PC-3 (cell line): ENCODE measurements at regions not wholly inside any gene's neighbourhood (a gene's known extent, or its start where the extent isn't known, plus 50 kb on each side); places are given as distances from the start of the nearest gene placed in this dataset.

Experiments
- ATAC-seq: fragments of 200-7000 bp; cut with Tn5 transposase; 2 replicates; pipeline ENCODE4 v1.9.1; 2020; ENCODE audit warnings: mild to moderate bottlenecking, moderate library complexity
- BruUV-seq: library from RNA; stranded (reverse); fragments of 400-500 nt; replicated peaks from 2 replicates; lab custom pipeline; 2021; lab: Mats Ljungman, UMichigan
- CTCF ChIA-PET: fragments of 300-600 bp; sonication (Branson Sonifier 250); formaldehyde crosslinking; loops from one replicate; lab custom pipeline; 2022; ENCODE audit warnings: antibody characterized with exemption; lab: Charles Lee
- POLR2A ChIA-PET: fragments of 300-600 bp; sonication (Branson Sonifier 250); formaldehyde crosslinking; loops from one replicate; lab custom pipeline; 2022; ENCODE audit warnings: antibody characterized with exemption; ENCODE audit not compliant: unreplicated experiment; lab: Charles Lee
- DNase-seq: peaks from one replicate; pipeline ENCODE4 v3.0.0-alpha.2; 2015
- H2AFZ ChIP-seq: fragments of 300-600 bp; sonication (generic); 2 replicates; pipeline ENCODE4 v1.6.0; 2016; ENCODE audit warnings: antibody characterized with exemption, low read length
- H3F3A ChIP-seq: fragments of 300-600 bp; sonication (generic); one replicate; pipeline ENCODE4 v1.6.0; 2017; ENCODE audit warnings: antibody characterized with exemption, low read length, control low read depth, mild to moderate bottlenecking; ENCODE audit not compliant: unreplicated experiment
- H3K27ac ChIP-seq: fragments of 300-600 bp; sonication (generic); 2 replicates; pipeline ENCODE4 v1.5.1; 2016; ENCODE audit warnings: mild to moderate bottlenecking, low read length
- H3K27me3 ChIP-seq: fragments of 300-600 bp; sonication (generic); 2 replicates; pipeline ENCODE4 v1.6.1; 2016; ENCODE audit warnings: low read length, mixed read lengths
- H3K36me3 ChIP-seq: fragments of 300-600 bp; sonication (generic); 2 replicates; pipeline ENCODE4 v1.6.1; 2016; ENCODE audit warnings: low read depth, mixed run types, low read length, mixed read lengths
- H3K4me1 ChIP-seq: fragments of 300-600 bp; sonication (generic); 2 replicates; pipeline ENCODE4 v1.5.1; 2016; ENCODE audit warnings: low read length; ENCODE audit not compliant: insufficient read depth
- H3K4me2 ChIP-seq: fragments of 300-600 bp; sonication (generic); 2 replicates; pipeline ENCODE4 v1.6.0; 2016; ENCODE audit warnings: low read length
- H3K4me3 ChIP-seq: fragments of 300-600 bp; sonication (generic); 2 replicates; pipeline ENCODE4 v1.5.1; 2016; ENCODE audit warnings: mild to moderate bottlenecking, low read length, mixed read lengths
- H3K79me2 ChIP-seq: fragments of 300-600 bp; sonication (generic); 2 replicates; pipeline ENCODE4 v1.6.1; 2017; ENCODE audit warnings: low read length, mixed read lengths
- H3K9ac ChIP-seq: fragments of 300-600 bp; sonication (generic); 2 replicates; pipeline ENCODE4 v1.6.0; 2016; ENCODE audit warnings: mild to moderate bottlenecking, low read length
- H3K9me2 ChIP-seq: fragments of 300-600 bp; sonication (generic); replicated peaks from 2 replicates; pipeline ENCODE4 v1.6.1; 2016; ENCODE audit warnings: mixed run types, low read length, mixed read lengths
- H3K9me3 ChIP-seq: fragments of 300-600 bp; sonication (generic); 2 replicates; pipeline ENCODE4 v1.6.1; 2016; ENCODE audit warnings: low read length, mixed read lengths
- H4K20me1 ChIP-seq: fragments of 300-600 bp; sonication (generic); 2 replicates; pipeline ENCODE4 v1.6.1; 2016; ENCODE audit warnings: low read length, mixed read lengths
- CTCF ChIP-seq: fragments of 300-600 bp; sonication (generic); conservative IDR thresholded peaks from 2 replicates; pipeline ENCODE4 v1.5.1; 2017; ENCODE audit warnings: antibody characterized with exemption, low read depth, mild to moderate bottlenecking, low read length
- EZH2 ChIP-seq: fragments of 300-600 bp; sonication (generic); IDR thresholded peaks from one replicate; pipeline ENCODE4 v1.6.1; 2017; ENCODE audit warnings: antibody characterized with exemption, mild to moderate bottlenecking, low read length; ENCODE audit not compliant: unreplicated experiment
- EZH2phosphoT487 ChIP-seq: fragments of 300-600 bp; sonication (generic); IDR thresholded peaks from 2 replicates; pipeline ENCODE4 v1.6.1; 2018; ENCODE audit warnings: mild to moderate bottlenecking, antibody characterized with exemption, low read length, borderline replicate concordance
- intact Hi-C: fragments of 100-400 bp; cut with micrococcal nuclease; formaldehyde crosslinking; loops from 2 replicates; pipeline ENCODE4 v1.9.0; 2023

DNA sequence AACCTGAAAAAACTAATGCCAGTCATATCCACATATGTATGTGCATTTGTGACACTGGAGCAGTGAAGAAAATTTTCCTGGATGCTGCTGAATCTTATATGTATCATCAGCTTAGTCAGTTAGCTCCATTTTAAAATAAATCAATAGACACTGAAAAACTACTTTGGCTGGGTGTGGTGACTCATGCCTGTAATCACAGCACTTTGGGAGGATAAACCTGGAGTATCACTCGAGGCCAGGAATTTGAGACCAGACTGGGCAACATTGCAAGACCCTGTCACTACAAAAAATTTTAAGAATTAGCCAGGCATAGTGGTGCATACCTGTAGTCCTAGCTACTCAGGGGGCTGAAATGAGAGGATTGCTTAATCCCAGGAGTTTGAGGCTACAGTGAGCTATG, 511.0 kb upstream of the TLE4 start:
- Histone ChIP-seq H3K27ac (no peak overlapping the region), H3K79me2 (no peaks in the 10 kb centered on the region), H3K36me3 (no peaks in the 10 kb centered on the region), H3K4me1 (no peaks in the 10 kb centered on the region), H3K9me3 (no peaks in the 10 kb centered on the region), H3F3A (no peaks in the 10 kb centered on the region), H3K27me3 (no peaks in the 10 kb centered on the region), H2AFZ (no peak overlapping the region), H3K9me2 (no peaks in the 10 kb centered on the region), H3K4me3 (no peak overlapping the region), H3K4me2 (no peak overlapping the region), H4K20me1 (no peaks in the 10 kb centered on the region), H3K9ac (no peak overlapping the region)
- intact Hi-C loops: no loop called here
- TF ChIP-seq EZH2phosphoT487: no peak
- no peak for TF ChIP-seq CTCF
- TF ChIP-seq EZH2: no peak
- ChIA-PET POLR2A (no interaction called here), CTCF (no interaction called here)
- peak; percentile 52 for DNase-seq
- BruUV-seq: no TSS peak
- ATAC-seq: peak; percentile 46; the same call in 1 of the 2 replicates

DNA sequence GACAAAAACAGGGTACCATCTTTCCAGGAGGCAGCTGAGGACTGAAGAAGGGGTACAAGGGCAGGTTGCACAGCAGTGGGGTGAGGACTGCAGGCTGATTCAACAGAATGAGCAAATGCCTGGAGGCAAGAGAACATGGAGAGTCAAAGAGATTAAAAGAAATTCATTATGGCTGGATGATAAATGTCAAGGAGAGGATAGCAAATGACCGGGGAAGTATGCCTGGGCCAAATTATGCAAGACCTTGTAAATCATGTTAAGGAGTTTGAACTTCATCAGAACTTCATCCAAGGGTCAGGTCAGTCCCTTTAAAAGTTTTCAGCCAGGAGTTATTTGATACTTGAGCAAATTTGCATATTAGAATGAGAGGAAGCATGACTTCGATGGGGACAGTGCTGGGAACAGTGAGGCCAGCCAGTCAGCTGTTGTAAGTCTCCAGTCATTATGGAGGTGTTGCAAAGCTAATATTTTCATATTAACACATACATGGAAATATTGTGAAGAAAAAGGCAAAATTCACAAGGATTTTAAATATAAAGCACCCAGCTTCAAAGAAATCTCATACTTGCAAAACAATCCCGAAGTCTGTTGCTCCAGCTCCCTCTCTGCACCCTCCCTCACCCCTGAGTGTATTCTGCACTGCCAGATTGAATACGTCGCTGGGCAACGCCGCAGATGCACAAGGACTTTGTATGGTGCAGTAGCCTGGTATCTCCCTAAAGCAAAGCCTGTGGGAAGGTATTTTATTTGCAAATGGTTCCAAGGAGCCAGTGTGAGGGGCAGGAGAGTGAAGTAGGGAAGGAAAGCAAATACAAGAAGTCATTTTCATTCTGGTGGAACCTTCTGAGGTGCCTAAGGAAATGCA, 509.8 kb upstream of the TLE4 start:
- Histone ChIP-seq H3K4me3 (no peak overlapping the region), H3K36me3 (no peaks in the 10 kb centered on the region), H3K9ac (no peak overlapping the region), H2AFZ (no peak overlapping the region), H3K4me1 (no peaks in the 10 kb centered on the region), H4K20me1 (no peaks in the 10 kb centered on the region), H3K27ac (no peak overlapping the region), H3F3A (no peaks in the 10 kb centered on the region), H3K27me3 (no peaks in the 10 kb centered on the region), H3K9me2 (no peaks in the 10 kb centered on the region), H3K79me2 (no peaks in the 10 kb centered on the region), H3K4me2 (no peak overlapping the region), H3K9me3 (no peaks in the 10 kb centered on the region)
- ATAC-seq: no peak
- BruUV-seq: no TSS peak
- CTCF ChIA-PET: no interaction called here
- intact Hi-C loops: no loop called here
- DNase-seq: no peak
- no peak for TF ChIP-seq CTCF
- no peak for TF ChIP-seq EZH2phosphoT487
- TF ChIP-seq EZH2: no peak
- POLR2A ChIA-PET: no interaction called here

DNA sequence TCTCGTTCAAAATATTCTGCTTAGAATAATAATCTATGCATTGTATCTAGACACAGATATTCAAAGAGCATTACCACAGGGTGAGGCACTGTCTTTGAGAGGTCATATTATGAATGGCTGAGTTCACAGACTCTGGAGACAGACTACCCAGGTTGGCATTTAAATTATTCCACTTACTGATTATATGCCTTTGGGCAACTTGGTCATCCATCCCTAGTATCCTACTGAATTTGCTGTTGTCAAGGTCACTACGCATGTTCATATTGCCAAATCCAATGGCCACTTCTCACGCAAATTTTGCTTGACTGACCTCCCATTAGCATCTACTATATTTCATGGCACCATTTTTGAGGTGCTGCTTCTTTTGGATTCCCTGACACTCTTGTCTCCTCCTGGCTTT, 498.6 kb upstream of the TLE4 start:
- ChIA-PET CTCF (no interaction called here), POLR2A (no interaction called here)
- Histone ChIP-seq H3K9me2 (no peaks in the 10 kb centered on the region), H2AFZ (no peak overlapping the region), H3K36me3 (no peaks in the 10 kb centered on the region), H3K9ac (no peak overlapping the region), H3F3A (no peaks in the 10 kb centered on the region), H3K4me1 (no peaks in the 10 kb centered on the region; the same call in 1 of the 2 replicates), H4K20me1 (no peaks in the 10 kb centered on the region), H3K27me3 (no peaks in the 10 kb centered on the region), H3K27ac (no peak overlapping the region), H3K9me3 (no peaks in the 10 kb centered on the region), H3K79me2 (no peaks in the 10 kb centered on the region), H3K4me2 (no peak overlapping the region), H3K4me3 (no peak overlapping the region)
- TF ChIP-seq EZH2phosphoT487 (no peak), CTCF (no peak), EZH2 (no peak)
- no peak for ATAC-seq
- BruUV-seq: no TSS peak
- intact Hi-C loops: no loop called here
- DNase-seq: no peak
